Loucy (cell line): ENCODE measurements at regions not wholly inside any gene's neighbourhood (a gene's known extent, or its start where the extent isn't known, plus 50 kb on each side); places are given as distances from the start of the nearest gene placed in this dataset.

Source experiments
- H2AFZ ChIP-seq: fragments of 200-600 bp; sonication (generic); 2 replicates; pipeline ENCODE4 v1.6.0; 2016; ENCODE audit warnings: antibody characterized with exemption, mild to moderate bottlenecking, low read length, moderate library complexity
- H3F3A ChIP-seq: fragments of 200-600 bp; 2 replicates; pipeline ENCODE4 v1.6.0; 2016; ENCODE audit warnings: antibody characterized with exemption, low read depth, mild to moderate bottlenecking
- H3K27me3 ChIP-seq: fragments of 200-600 bp; sonication (generic); 2 replicates; pipeline ENCODE4 v1.6.1; 2014; ENCODE audit warnings: low read length, mild to moderate bottlenecking; ENCODE audit not compliant: insufficient read depth, poor library complexity, severe bottlenecking
- H3K36me3 ChIP-seq: fragments of 200-600 bp; sonication (generic); 2 replicates; pipeline ENCODE4 v1.6.1; 2016; ENCODE audit warnings: low read length; ENCODE audit not compliant: insufficient read depth
- H3K4me1 ChIP-seq: fragments of 200-600 bp; sonication (generic); 2 replicates; pipeline ENCODE4 v1.5.1; 2014; ENCODE audit warnings: low read length, mild to moderate bottlenecking; ENCODE audit not compliant: insufficient read depth, poor library complexity, severe bottlenecking
- H3K4me2 ChIP-seq: fragments of 200-600 bp; sonication (generic); 2 replicates; pipeline ENCODE4 v1.6.0; 2014; ENCODE audit warnings: antibody characterized with exemption, low read length, low read depth, mild to moderate bottlenecking; ENCODE audit not compliant: poor library complexity, severe bottlenecking
- H3K4me3 ChIP-seq: fragments of 200-600 bp; sonication (generic); 2 replicates; pipeline ENCODE4 v1.5.1; 2014; ENCODE audit warnings: low read length, mild to moderate bottlenecking, mixed read lengths; ENCODE audit not compliant: poor library complexity, severe bottlenecking
- H3K79me2 ChIP-seq: fragments of 200-600 bp; sonication (generic); 2 replicates; pipeline ENCODE4 v1.6.1; 2014; ENCODE audit warnings: low read length; ENCODE audit not compliant: insufficient read depth
- H3K9ac ChIP-seq: fragments of 200-600 bp; sonication (generic); 2 replicates; pipeline ENCODE4 v1.6.0; 2014; ENCODE audit warnings: mild to moderate bottlenecking, low read depth, low read length, moderate library complexity; ENCODE audit not compliant: poor library complexity, severe bottlenecking
- H3K9me2 ChIP-seq: fragments of 200-600 bp; sonication (generic); replicated peaks from 2 replicates; pipeline ENCODE4 v1.6.1; 2016; ENCODE audit warnings: low read depth, low read length, mixed read lengths
- H3K9me3 ChIP-seq: fragments of 200-600 bp; sonication (generic); 2 replicates; pipeline ENCODE4 v1.6.1; 2014; ENCODE audit warnings: mild to moderate bottlenecking, antibody characterized with exemption, low read length, low read depth; ENCODE audit not compliant: insufficient read depth
- H4K20me1 ChIP-seq: fragments of 200-600 bp; sonication (generic); 2 replicates; pipeline ENCODE4 v1.6.0; 2014; ENCODE audit warnings: antibody characterized with exemption, low read length, mild to moderate bottlenecking; ENCODE audit not compliant: insufficient read depth, poor library complexity, severe bottlenecking
- CTCF ChIP-seq: fragments of 200-600 bp; sonication (generic); conservative IDR thresholded peaks from 2 replicates; pipeline ENCODE4 v1.5.1; 2014; ENCODE audit warnings: mild to moderate bottlenecking, antibody characterized with exemption, low read length
- EZH2phosphoT487 ChIP-seq: fragments of 200-600 bp; IDR thresholded peaks from 2 replicates; pipeline ENCODE4 v1.6.1; 2018; ENCODE audit warnings: antibody characterized with exemption, mild to moderate bottlenecking, moderate library complexity, borderline replicate concordance

GRCh38 chr16:86221085-86221484 is 289.2 kb upstream of the FOXF1 start:
- Histone ChIP-seq H3K4me2 (no peak overlapping the region), H4K20me1 (no peaks in the 10 kb centered on the region), H3K4me3 (no peak overlapping the region), H3K9ac (no peak overlapping the region), H3K27me3 (no peaks in the 10 kb centered on the region), H3K9me2 (no peaks in the 10 kb centered on the region), H3K36me3 (no peaks in the 10 kb centered on the region), H3K79me2 (no peaks in the 10 kb centered on the region), H2AFZ (no peak overlapping the region), H3K9me3 (no peaks in the 10 kb centered on the region), H3K4me1 (no peaks in the 10 kb centered on the region), H3F3A (no peaks in the 10 kb centered on the region)
- TF ChIP-seq CTCF, result no peak
- TF ChIP-seq EZH2phosphoT487, result no peak

- Histone ChIP-seq H3F3A (no peaks in the 10 kb centered on the region), H4K20me1 (no peaks in the 10 kb centered on the region), H3K4me3 (no peak overlapping the region), H3K27me3 (no peaks in the 10 kb centered on the region), H3K4me2 (no peak overlapping the region), H2AFZ (no peak overlapping the region), H3K9me3 (no peaks in the 10 kb centered on the region), H3K79me2 (no peaks in the 10 kb centered on the region), H3K36me3 (no peaks in the 10 kb centered on the region), H3K4me1 (no peaks in the 10 kb centered on the region), H3K9me2 (no peaks in the 10 kb centered on the region), H3K9ac (no peak overlapping the region)
- TF ChIP-seq EZH2phosphoT487 (no peak), CTCF (no peak)
Measured at GRCh38 chr16:86222547-86222946, 287.8 kb upstream of the FOXF1 start.

- no peaks in the 10 kb centered on the region for H3K9me2 ChIP-seq
- H2AFZ ChIP-seq, result no peak overlapping the region
- no peaks in the 10 kb centered on the region for H3K79me2 ChIP-seq
- H3F3A ChIP-seq, result no peaks in the 10 kb centered on the region
- TF ChIP-seq EZH2phosphoT487 (no peak), CTCF (no peak)
- no peaks in the 10 kb centered on the region for H4K20me1 ChIP-seq
- H3K4me3 ChIP-seq, result no peak overlapping the region
- no peaks in the 10 kb centered on the region for H3K4me1 ChIP-seq
- no peaks in the 10 kb centered on the region for H3K9me3 ChIP-seq
- H3K4me2 ChIP-seq, result no peak overlapping the region
- no peaks in the 10 kb centered on the region for H3K36me3 ChIP-seq
- no peak overlapping the region for H3K9ac ChIP-seq
- H3K27me3 ChIP-seq, result no peaks in the 10 kb centered on the region
Measured at GRCh38 chr16:86222965-86223551, 287.3 kb upstream of the FOXF1 start.
